ENCODE measurements at regions not wholly inside any gene's neighbourhood (a gene's known extent, or its start where the extent isn't known, plus 50 kb on each side); places are given as distances from the start of the nearest gene placed in this dataset.

DNA sequence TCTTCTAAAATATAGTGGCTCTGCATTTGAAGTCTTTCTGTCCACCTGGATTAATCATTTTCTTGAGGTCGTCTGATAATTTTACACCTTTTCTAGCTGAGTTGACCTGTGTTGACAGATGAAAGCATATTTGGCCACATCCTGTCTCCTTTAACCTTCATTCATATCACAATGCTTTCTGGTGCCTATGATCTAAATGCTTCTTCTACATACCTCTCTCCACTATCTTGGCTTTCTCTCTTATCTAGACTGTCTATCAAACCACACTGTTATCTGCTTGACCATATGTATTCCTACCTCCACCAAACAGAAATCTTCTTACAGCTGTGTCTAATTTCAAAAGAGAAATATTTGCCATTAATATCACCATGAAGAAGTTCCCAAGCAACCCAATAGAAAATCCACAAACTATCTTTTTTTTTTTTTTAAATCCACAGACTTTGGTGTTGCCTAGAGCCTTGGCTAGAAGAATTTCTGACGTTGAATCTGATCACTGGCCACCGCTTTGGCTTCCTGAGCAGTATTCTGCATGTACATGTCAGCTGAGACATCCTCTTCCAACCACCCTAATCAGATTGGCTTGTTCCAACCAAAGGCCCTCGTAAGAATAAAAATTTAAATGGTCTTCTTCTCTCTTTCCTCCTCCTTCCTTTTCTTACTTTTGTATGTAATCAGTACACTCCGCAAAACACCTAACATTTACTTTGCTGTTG is 66.3 kb upstream of the SP4 start:
- no peak for DNase-seq (ENCODE audit: low read depth in 2 of 2)

DNA sequence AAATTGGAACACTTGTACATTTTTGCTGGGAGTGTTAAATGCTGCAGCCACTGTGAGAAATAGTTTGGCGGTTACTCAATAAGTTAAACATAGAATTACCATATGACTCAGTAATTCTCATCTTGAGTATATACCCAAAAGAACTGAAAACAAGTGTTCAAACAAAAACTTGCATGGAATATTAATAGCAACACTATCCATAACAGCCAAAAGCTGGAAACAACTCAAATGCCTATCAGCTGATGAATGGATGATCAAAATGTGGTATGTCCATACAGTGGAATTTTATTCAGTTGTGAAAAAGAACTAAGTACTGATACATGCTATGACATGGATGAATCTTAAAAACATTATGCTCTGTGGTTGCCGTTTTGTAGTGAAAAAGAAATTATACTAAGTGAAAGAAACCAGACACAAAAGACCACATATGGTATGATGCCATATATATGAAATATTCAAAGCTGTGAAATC is 63.0 kb upstream of the SP4 start:
- no peak for DNase-seq (ENCODE audit: low read depth in 2 of 2)

DNA sequence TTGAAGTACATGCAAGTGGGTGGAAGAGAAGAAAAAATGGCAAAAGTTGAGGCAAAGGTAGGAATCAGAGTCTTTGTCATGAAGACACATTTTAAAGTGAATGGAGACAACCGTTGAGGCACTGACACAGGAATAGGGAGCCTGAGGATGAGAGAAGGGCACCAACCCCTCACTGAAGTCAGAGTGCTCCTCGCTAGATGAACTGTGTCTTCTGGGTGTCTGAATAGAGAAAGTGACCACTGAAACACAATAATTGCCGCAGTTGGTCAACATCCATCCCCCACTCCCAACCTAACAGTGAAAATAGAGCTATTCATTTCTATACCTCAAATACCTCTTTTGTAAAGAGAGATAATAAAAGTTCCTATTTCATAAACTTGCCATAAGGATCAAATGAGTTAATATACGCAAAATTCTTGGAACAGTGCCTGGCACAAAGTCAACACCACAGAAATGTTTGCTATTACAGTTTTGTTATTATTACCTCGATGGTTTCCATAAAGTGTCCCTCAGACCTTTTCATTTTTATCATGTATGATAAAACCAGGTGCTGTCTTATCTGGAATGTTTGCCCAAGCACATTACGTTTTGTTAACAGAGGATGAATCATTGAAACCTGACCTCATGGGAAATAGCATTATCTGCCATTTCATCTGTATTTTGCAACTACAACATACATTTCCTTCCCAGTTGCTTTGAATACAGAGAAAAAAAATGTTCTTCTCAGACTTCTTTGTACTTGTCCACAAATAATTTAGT is 61.8 kb upstream of the SP4 start:
- no peak for DNase-seq (ENCODE audit: low read depth in 2 of 2)

DNA sequence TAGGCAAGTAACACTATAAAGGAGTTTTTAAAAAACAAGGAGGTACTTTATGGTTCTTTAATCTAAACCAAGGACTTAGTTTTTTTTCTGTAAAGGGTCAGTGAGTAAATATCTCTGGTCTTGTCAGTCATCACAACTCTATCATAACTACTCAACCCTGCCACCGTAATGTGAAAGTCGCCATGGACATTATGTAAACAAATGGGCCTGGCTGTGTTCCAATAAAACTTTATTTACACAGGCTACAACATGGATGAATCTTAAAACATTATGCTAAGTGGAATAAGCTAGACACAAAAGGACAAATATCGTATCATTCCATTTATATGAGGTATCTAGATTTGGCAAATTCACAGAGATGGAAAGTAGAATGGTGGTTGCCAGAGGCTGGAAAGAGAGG is 60.8 kb upstream of the SP4 start:
- DNase-seq (ENCODE audit: low read depth in 2 of 2): no peak

DNA sequence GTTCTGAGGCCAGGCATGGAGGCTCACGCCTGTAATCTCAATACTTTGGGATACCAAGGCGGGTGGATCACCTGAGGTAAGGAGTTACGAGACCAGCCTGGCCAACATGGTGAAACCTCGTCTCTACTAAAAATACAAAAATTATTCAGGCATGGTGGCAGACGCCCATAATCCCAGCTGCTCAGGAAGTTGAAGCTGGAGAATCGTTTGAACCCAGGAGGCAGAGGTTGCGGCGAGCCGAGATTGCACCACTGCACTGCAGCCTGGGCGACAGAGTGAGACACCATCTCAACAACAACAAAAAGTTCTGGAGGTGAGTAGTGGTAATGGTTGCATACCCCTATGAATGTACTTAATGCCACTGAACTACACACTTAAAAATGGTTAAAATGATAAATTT is 60.3 kb upstream of the SP4 start:
- DNase-seq (ENCODE audit: low read depth in 2 of 2): no peak

DNA sequence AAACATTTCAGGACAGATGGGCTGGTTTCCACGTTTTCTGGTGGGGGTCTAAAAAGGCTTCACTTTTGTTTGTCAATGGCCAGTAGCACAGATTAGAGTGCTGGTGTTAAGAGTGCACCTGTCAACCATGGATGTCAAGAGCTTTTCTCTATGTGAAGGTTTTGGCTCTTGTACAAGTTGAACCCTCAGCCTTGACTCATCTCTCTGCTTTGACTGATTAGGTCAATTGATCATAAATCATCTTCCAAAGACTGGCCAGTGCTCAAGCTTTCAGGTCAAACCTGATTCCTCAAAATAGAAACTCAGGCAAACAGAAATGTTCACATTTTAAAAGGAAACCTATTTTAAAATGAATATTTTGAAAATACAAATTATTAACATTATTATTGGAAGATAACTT is 59.6 kb upstream of the SP4 start:
- DNase-seq (ENCODE audit: low read depth in 2 of 2): no peak

DNA sequence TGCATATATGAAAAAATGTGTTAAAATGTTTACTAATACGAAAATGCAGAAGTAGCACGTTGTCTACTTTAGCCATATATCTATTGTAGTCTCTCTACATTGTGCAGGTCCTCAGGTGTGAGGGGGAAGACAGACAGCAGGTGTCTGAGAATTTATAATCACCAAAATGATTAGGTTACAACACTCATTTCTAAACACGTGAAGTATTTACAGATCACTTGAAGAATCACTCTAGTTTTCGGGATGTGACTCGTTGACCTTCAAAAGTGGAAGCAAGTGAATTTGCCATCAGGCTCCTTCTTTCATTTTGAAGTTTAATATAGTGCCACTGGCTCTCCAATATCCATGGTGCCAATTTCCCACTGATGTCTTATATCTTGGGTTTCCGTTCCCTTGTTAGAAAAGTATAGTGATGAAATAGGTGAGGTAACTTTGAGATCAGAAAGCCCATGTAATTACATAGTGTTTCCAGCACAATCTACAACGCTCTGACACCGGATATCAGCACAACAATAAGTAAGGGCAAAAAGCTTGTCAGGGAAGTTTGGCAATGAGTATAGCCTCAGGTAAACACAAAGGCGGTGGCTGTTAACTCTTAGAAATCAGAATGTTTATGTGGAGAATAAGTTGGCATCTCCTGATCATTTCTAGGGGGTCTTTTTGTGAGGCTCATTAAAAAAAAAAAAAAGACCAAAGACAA is 57.5 kb upstream of the SP4 start:
- DNase-seq (ENCODE audit: low read depth in 2 of 2): no peak

DNA sequence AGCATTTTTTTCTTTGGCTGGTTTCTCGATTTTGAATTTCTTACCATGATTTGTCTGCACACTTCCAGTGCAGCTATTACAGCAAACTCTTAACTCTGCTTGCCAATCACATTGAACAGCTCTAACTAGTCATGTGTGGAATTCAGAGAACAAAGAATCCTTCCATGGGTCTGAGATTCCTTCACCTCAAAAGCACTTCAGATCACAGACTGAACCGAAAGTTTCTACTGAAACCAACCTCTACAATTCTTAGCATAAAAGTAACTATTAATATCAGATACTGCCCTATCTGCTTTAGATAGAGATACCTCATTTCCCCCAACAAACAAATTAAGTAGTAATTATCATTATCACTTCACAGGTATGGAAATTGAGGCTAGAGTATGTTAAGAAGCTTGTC is 56.5 kb upstream of the SP4 start:
- DNase-seq (ENCODE audit: low read depth in 2 of 2): no peak

DNA sequence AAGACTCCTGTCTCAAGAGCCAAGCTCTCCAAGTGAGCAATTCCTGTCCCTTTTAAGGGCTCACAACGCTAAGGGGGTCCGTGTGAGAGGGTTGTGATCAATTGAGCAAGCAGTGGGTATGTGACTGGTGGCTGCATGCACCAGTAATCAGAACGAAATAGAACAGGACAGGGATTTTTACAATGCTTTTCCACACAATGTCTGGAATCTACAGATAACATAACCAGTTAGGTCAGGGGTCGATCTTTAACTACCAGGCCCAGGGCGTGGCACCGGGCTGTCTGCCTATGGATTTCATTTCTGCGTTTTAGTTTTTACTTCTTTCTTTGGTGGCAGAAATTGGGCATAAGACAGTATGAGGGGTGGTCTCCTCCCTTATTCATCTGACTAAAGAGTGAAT is 54.9 kb upstream of the SP4 start:
- DNase-seq (ENCODE audit: low read depth in 2 of 2): no peak

DNA sequence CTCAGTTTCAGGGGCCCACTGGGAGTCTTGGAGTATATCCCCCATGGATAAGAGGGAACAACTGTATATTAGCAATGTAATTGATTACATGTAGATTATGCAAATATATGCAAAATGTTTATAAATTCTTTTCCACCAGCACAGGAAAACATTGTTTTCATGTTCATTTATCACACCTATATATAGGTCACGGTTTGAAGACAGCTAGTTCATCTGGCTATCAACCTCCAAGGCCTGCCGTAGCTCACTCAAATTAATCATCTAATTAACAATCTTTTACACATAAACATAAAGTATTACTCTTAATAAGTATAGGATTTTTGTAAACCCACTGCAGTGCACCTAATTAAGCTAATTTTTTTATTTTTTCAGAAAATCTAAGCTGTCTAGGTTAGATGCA is 53.7 kb upstream of the SP4 start:
- no peak for DNase-seq (ENCODE audit: low read depth in 2 of 2)

DNA sequence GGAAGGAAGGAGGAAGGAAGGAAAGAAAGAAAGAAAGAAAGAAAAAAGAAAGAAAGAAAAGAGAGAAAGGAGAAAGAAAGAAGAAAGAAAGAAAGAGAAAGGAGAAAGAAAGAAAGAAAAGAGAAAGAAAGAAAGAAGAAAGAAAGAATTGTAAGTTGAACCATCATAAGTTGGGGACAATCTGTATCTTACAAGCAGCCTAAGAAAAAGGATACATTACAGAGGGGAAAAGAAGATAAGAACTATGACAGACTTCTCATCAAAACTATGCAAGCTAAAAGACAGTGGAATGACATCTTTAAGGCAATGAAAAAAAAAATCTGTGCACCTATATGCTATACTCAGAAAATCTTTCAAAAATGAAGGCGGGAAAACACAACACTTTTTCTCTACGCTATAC is 50.3 kb upstream of the SP4 start:
- DNase-seq (ENCODE audit: low read depth in 2 of 2): no peak

Measured in stimulated activated CD8-positive, alpha-beta memory T cell treated with anti-CD3 and anti-CD28 coated beads, Interleukin-2, amount 100 ng/mL, for 48 hours (primary cell).